GM19397 (cell line): ENCODE measurements at regions not wholly inside any gene's neighbourhood (a gene's known extent, or its start where the extent isn't known, plus 50 kb on each side); places are given as distances from the start of the nearest gene placed in this dataset.
"Not testable (repeated sequence)": the region's sequence is repeated elsewhere in the genome, so short reads cannot be mapped to it uniquely, and the experiment has no call there.

Experiments
- ATAC-seq: cut with Tn5 transposase; IDR thresholded peaks from one replicate; pipeline ENCODE4 v1.9.1; 2021; ENCODE audit warnings: mild to moderate bottlenecking, moderate library complexity; ENCODE audit not compliant: unreplicated experiment

GRCh38 chr2:193847130-193847529, 1652.4 kb upstream of the TMEFF2 start:
- ATAC-seq: no peak

DNA sequence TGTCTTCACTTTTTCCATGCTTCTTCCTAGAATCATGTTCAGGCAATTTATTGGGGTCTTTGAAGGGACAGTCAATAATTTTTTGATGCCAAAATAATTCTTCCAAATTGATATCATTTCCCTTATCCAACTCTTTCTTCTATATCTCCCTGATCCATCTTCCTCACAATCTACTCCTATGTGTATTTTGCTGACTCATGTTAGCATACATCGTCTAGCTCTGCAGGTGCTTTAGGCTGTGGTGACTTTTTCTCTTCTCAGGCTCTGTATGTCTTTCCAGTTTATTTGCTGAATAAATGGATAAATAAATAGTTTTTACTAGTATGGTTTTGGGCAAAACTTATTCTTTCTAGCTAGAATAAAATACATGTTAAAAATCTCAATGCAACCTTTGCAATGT, 1650.9 kb upstream of the TMEFF2 start:
- ATAC-seq: no peak

GRCh38 chr2:193843675-193844074, 1648.9 kb upstream of the TMEFF2 start:
- ATAC-seq: no peak

DNA sequence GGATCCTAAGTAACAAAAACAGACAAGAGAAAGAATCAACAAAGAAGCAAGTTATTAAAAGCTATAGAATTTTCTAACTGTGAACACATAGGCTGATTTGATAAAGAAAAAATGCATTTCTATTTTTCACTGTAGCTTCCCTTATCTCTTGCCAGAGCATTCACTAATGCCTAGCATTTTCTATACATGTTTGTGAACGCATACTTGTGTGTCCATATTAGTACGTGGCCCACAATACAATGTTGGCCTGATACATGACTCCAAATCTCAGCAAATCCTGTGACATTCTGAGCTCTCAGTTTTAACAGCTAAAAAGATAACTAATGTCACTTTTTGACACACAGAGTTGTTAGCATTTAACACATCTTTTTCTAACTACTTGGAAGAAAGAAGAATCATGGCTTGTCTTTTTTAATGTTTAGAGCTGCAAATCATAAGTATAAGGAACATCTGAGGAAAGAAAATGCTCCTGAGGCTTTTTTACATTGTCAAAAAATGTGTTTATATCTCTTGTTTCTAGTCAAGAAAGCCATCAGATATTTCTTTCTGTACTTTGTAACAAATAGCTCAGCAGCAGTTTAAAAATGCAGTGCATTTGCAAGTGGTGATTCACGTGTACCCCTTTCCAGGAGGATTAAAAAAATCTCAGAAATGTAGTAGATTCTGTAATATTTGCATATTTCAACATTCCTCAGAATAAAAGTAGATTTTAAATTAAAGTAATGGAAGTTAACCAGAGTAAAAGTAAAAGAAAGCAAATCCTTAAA, 1646.8 kb upstream of the TMEFF2 start:
- no peak for ATAC-seq

GRCh38 chr2:193837111-193837738, 1642.5 kb upstream of the TMEFF2 start:
- no peak for ATAC-seq

GRCh38 chr2:193836424-193837006, 1641.8 kb upstream of the TMEFF2 start:
- ATAC-seq: not testable (repeated sequence)

GRCh38 chr2:193833895-193834294, 1639.2 kb upstream of the TMEFF2 start:
- ATAC-seq: not testable (repeated sequence)

- ATAC-seq: no peak
These were observed 1629.7 kb upstream of the TMEFF2 start for GRCh38 chr2:193824474-193824873.

DNA sequence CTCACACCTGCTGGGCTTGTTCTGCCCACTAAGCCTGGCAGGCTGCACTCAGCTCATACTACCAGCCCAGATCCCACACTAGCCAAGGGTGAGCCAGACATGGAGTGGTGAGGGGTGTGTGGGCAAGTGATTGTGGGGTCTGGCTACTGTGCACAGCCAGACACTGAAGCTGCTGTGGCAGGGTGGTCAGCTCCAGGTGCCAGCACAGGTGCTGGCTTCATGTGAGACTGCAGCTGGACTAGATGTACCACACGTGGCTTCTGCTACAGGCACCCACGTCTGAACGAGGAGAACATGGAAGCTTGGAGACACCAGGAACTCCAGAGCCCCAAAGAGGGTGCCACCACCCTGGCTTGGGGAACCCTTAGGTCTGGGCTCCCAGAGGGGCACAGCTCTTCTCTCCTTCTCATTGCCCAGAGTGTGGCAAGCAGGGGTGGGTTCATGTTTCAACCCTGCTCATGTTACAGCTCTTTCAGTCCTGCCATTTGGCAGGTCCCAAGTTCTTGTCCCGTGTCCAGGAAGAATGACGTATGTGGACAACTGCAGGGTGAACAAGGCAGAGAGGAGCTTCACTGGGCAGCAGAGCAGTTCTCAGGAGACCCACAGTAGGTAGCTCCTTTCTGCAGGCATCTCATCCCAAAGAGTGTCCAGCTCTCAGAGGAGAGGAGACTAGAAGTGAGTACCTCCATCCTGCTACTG, 1624.2 kb upstream of the TMEFF2 start:
- ATAC-seq: no peak

DNA sequence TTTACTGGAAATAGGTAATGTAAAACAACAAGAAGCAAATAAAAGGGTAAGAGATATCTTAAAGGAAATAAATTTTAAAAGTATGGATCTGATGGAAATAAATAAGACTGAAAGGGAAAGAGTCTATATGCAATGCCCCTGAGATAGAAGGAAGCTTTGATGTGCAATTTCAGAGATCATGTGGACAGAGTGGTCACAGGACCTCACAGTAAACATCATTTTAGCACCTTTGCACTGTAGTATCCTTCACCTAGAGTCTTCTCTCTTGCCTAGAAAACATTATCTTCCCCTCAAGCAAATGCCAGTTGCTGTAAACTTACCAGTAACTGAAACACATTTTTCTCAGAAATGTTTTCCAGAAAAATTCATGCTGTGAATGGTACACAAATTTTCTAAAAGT, 1621.3 kb upstream of the TMEFF2 start:
- ATAC-seq: no peak

DNA sequence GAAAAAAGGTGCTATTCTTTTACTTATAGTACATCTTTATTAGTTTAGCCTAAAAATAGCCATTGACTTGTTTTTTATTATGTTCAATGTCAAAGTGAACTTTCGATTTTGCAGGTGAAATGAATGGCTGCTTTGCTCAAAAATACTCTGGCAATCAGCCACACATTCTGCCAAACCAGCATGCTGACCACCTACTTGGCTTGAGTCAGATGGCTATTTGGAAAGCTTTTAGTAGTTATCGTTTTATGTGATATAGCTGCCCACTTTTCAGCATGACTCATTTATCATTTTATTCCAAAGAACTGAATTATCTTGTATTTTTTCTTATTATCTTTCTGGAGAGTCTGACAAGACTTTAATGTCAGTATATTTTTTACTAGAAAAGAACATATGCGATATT, 1615.8 kb upstream of the TMEFF2 start:
- no peak for ATAC-seq

DNA sequence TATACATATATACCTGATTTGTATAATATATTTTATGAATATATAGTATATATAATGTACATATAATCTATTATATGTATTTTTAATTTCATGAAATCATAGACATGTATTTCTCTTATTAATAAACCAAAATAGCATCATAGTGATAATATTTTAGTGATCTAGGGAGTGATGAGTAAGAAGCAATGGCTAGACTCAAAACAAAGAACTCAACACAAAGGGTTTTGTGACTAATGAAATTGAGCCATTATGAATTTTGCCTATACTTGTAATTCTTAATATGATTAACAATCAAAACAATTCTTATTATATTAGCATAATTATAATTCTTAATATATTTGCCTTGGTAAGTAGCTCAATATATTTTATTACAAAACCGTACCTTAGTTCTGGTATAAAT, 1614.1 kb upstream of the TMEFF2 start:
- no peak for ATAC-seq

DNA sequence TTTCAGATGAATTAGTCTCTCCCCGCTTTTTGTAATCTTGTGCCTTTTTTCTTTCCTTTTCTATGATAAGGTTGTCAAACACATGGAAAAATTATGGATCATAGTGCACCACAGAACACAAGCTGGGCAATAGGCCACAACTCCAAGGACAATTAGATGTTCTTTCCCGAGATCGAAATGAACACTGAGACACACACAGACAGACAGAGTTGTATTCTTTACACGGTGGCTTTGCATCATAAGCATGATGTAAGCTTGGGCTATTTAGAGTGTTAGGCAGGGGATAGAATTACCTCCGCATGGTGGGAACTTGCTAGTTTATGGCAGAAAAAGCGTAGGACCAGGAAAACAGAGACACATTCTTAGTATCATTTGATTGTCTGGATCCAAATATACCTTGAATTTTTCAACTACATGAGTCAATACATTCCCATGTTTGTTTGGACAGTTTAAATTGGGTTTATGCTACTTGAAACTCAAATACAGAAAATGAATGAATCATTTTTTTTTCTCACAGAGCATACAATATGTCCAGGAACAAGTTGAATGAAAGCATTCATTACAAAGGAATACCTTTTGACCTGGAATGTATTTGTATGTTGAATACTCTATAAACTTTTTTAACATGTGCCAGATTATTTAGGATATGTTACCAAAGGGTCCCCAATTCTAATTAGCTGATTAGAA, 1611.5 kb upstream of the TMEFF2 start:
- no peak for ATAC-seq

GRCh38 chr2:193796847-193797246, 1602.1 kb upstream of the TMEFF2 start:
- no peak for ATAC-seq

DNA sequence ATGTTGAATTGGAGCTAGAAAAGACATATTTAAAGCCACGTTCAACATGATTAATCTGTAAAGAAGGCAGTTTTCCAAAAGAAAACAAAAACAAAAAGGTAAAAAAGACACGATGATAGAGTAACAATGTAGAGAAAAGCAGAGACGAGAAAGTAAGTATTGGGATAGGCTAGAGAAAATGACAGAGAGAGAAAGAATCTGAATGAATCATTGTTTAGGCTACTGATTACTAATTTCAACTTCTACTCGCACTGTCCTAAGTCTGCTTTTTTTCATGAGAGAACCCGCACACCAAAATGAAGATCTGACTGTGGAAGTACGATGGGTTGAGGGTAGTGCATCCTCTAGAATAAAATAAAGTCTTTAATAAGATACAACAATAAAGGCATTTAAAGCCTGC, 1599.2 kb upstream of the TMEFF2 start:
- ATAC-seq: no peak

GRCh38 chr2:193783681-193784080, 1588.9 kb upstream of the TMEFF2 start:
- no peak for ATAC-seq

- no peak for ATAC-seq
These were observed 1583.6 kb upstream of the TMEFF2 start for GRCh38 chr2:193778293-193778692.

GRCh38 chr2:193776988-193777387, 1582.3 kb upstream of the TMEFF2 start:
- ATAC-seq: no peak

- no peak for ATAC-seq
These were observed 1579.4 kb upstream of the TMEFF2 start for GRCh38 chr2:193774166-193774565.

GRCh38 chr2:193751299-193751698, 1556.6 kb upstream of the TMEFF2 start:
- ATAC-seq: no peak

GRCh38 chr2:193749485-193749884, 1554.8 kb upstream of the TMEFF2 start:
- no peak for ATAC-seq
